ENCODE measurements at regions not wholly inside any gene's neighbourhood (a gene's known extent, or its start where the extent isn't known, plus 50 kb on each side); places are given as distances from the start of the nearest gene placed in this dataset.
"Not testable (repeated sequence)": the region's sequence is repeated elsewhere in the genome, so short reads cannot be mapped to it uniquely, and the experiment has no call there.

GRCh38 chr20:30386099-30386498, 871.4 kb upstream of the DEFB115 start:
- DNase-seq (ENCODE audit: low spot score in 2 of 2); H3K4me3 ChIP-seq (ENCODE audit: low read depth, poor library complexity, severe bottlenecking); intact Hi-C loops (cut with DNase I; ENCODE audit: low total_unique reads): not testable (repeated sequence)
- 86 to 87% methylated on average over 4 of the region's 4 CpGs for WGBS, 2 donors

- H3K4me3 ChIP-seq (ENCODE audit: low read depth, poor library complexity, severe bottlenecking); intact Hi-C loops (cut with DNase I; ENCODE audit: low total_unique reads): not testable (repeated sequence)
- WGBS, 2 donors, result 87 to 95% methylated on average over 4 of the region's 4 CpGs
Measured at GRCh38 chr20:30387823-30388222, 869.6 kb upstream of the DEFB115 start.

GRCh38 chr20:30393523-30393922, 863.9 kb upstream of the DEFB115 start:
- intact Hi-C loops (cut with DNase I; ENCODE audit: low total_unique reads); H3K4me3 ChIP-seq (ENCODE audit: low read depth, poor library complexity, severe bottlenecking); DNase-seq (ENCODE audit: low spot score in 2 of 2): not testable (repeated sequence)
- 94 to 98% methylated on average over 1 of the region's 1 CpG for WGBS, 2 donors

More at GRCh38 chr20:30387823-30388222, 869.6 kb upstream of the DEFB115 start:
- not testable (repeated sequence) for DNase-seq (ENCODE audit: low spot score in 2 of 2)

GRCh38 chr20:30397111-30397510, 860.4 kb upstream of the DEFB115 start:
- intact Hi-C loops (cut with DNase I; ENCODE audit: low total_unique reads); DNase-seq (ENCODE audit: low spot score in 2 of 2); H3K4me3 ChIP-seq (ENCODE audit: low read depth, poor library complexity, severe bottlenecking): not testable (repeated sequence)
- 96 to 98% methylated on average over 2 of the region's 2 CpGs for WGBS, 2 donors

GRCh38 chr20:30405061-30405460, 852.4 kb upstream of the DEFB115 start:
- 100% methylated on average over 4 of the region's 18 CpGs; no CpG with 5 or more reads in 1 of the 2 donors for WGBS, 2 donors
- intact Hi-C loops (cut with DNase I; ENCODE audit: low total_unique reads); H3K4me3 ChIP-seq (ENCODE audit: low read depth, poor library complexity, severe bottlenecking); DNase-seq (ENCODE audit: low spot score in 2 of 2): not testable (repeated sequence)

GRCh38 chr20:30405585-30405984, 851.9 kb upstream of the DEFB115 start:
- WGBS, 2 donors, result 100% methylated on average over 3 of the region's 27 CpGs; no CpG with 5 or more reads in 1 of the 2 donors

GRCh38 chr20:30406370-30406769, 851.1 kb upstream of the DEFB115 start:
- 0 to 11% methylated on average over 1 of the region's 1 CpG for WGBS, 2 donors
- H3K4me3 ChIP-seq (ENCODE audit: low read depth, poor library complexity, severe bottlenecking); intact Hi-C loops (cut with DNase I; ENCODE audit: low total_unique reads); DNase-seq (ENCODE audit: low spot score in 2 of 2): not testable (repeated sequence)

More at GRCh38 chr20:30405585-30405984, 851.9 kb upstream of the DEFB115 start:
- H3K4me3 ChIP-seq (ENCODE audit: low read depth, poor library complexity, severe bottlenecking); intact Hi-C loops (cut with DNase I; ENCODE audit: low total_unique reads); DNase-seq (ENCODE audit: low spot score in 2 of 2): not testable (repeated sequence)

GRCh38 chr20:30412972-30413371, 844.5 kb upstream of the DEFB115 start:
- 44 to 79% methylated on average over 2 of the region's 2 CpGs for WGBS, 2 donors
- TF ChIP-seq POLR2A (IDR thresholded peaks at IDR 0.05), result no peak
- TF ChIP-seq CTCF (IDR thresholded peaks at IDR 0.05), result no peak
- DNase-seq (ENCODE audit: low spot score in 2 of 2), result no peak
- no peak overlapping the region for H3K4me3 ChIP-seq (ENCODE audit: low read depth, poor library complexity, severe bottlenecking)
- intact Hi-C loops (cut with DNase I; ENCODE audit: low total_unique reads), result no loop called here

GRCh38 chr20:30417387-30417786, 840.1 kb upstream of the DEFB115 start:
- DNase-seq (ENCODE audit: low spot score in 2 of 2); intact Hi-C loops (cut with DNase I; ENCODE audit: low total_unique reads); H3K4me3 ChIP-seq (ENCODE audit: low read depth, poor library complexity, severe bottlenecking): not testable (repeated sequence)
- WGBS, 2 donors, result 58 to 73% methylated on average over 4 of the region's 4 CpGs

- DNase-seq (ENCODE audit: low spot score in 2 of 2); intact Hi-C loops (cut with DNase I; ENCODE audit: low total_unique reads); H3K4me3 ChIP-seq (ENCODE audit: low read depth, poor library complexity, severe bottlenecking): not testable (repeated sequence)
- WGBS, 2 donors, result 86% methylated on average over 4 of the region's 4 CpGs
Measured at GRCh38 chr20:30418378-30418777, 839.1 kb upstream of the DEFB115 start.

- 80 to 81% methylated on average over 2 of the region's 2 CpGs for WGBS, 2 donors
- intact Hi-C loops (cut with DNase I; ENCODE audit: low total_unique reads), result no loop called here
- no peak for DNase-seq (ENCODE audit: low spot score in 2 of 2)
- no peak overlapping the region for H3K4me3 ChIP-seq (ENCODE audit: low read depth, poor library complexity, severe bottlenecking)
- TF ChIP-seq POLR2A (IDR thresholded peaks at IDR 0.05), result no peak
- TF ChIP-seq CTCF (IDR thresholded peaks at IDR 0.05), result no peak
Measured at GRCh38 chr20:30419466-30419865, 838.0 kb upstream of the DEFB115 start.

- intact Hi-C loops (cut with DNase I; ENCODE audit: low total_unique reads); H3K4me3 ChIP-seq (ENCODE audit: low read depth, poor library complexity, severe bottlenecking); DNase-seq (ENCODE audit: low spot score in 2 of 2): not testable (repeated sequence)
- 70 to 72% methylated on average over 7 of the region's 7 CpGs for WGBS, 2 donors
Measured at GRCh38 chr20:30419871-30420420, 837.5 kb upstream of the DEFB115 start.

Data from lower leg skin (tissue), 4 donors.